DND-41 (cell line): ENCODE measurements at regions not wholly inside any gene's neighbourhood (a gene's known extent, or its start where the extent isn't known, plus 50 kb on each side); places are given as distances from the start of the nearest gene placed in this dataset.

ENCODE experiments used
- ATAC-seq: fragments of 200-7000 bp; cut with Tn5 transposase; 3 replicates; pipeline ENCODE4 v1.9.1; 2021; ENCODE audit warnings: low read depth; ENCODE audit not compliant: insufficient read depth
- DNase-seq: peaks from one replicate; pipeline ENCODE4 v3.0.0-alpha.2; 2020
- H2AFZ ChIP-seq: 2 replicates; pipeline ENCODE4 v1.6.0; 2012; ENCODE audit warnings: low read depth, low read length
- H3K27ac ChIP-seq: 2 replicates; pipeline ENCODE4 v1.5.1; 2012; ENCODE audit warnings: low read length, inconsistent platforms
- H3K27me3 ChIP-seq: fragments of 200-600 bp; sonication (generic); 2 replicates; pipeline ENCODE4 v1.6.0; 2012; ENCODE audit warnings: low read length, mild to moderate bottlenecking, inconsistent platforms; ENCODE audit not compliant: insufficient read depth, poor library complexity
- H3K36me3 ChIP-seq: 2 replicates; pipeline ENCODE4 v1.5.1; 2012; ENCODE audit warnings: low read length, inconsistent platforms; ENCODE audit not compliant: insufficient read depth
- H3K4me1 ChIP-seq: 2 replicates; pipeline ENCODE4 v1.5.1; 2012; ENCODE audit warnings: mild to moderate bottlenecking, low read length; ENCODE audit not compliant: insufficient read depth
- H3K4me2 ChIP-seq: 2 replicates; pipeline ENCODE4 v1.6.0; 2012; ENCODE audit warnings: mild to moderate bottlenecking, moderate library complexity, low read length, inconsistent platforms; ENCODE audit not compliant: insufficient read depth
- H3K4me3 ChIP-seq, 2 experiments: fragments of 200-600 bp in 1 of 2; shearing (Covaris generic) in 1 of 2; 2 replicates each; pipeline ENCODE4 v1.5.1; 2012 to 2016; ENCODE audit warnings: inconsistent platforms in 2 of 2, low read length in 2 of 2, mild to moderate bottlenecking in 2 of 2, low read depth in 1 of 2, moderate library complexity in 1 of 2
- H3K79me2 ChIP-seq: 2 replicates; pipeline ENCODE4 v1.6.0; 2012; ENCODE audit warnings: low read length, inconsistent platforms; ENCODE audit not compliant: insufficient read depth
- H3K9ac ChIP-seq: 2 replicates; pipeline ENCODE4 v1.6.0; 2012; ENCODE audit warnings: low read depth, mild to moderate bottlenecking, inconsistent platforms, low read length, moderate library complexity
- H3K9me3 ChIP-seq: 2 replicates; pipeline ENCODE4 v1.5.1; 2012; ENCODE audit warnings: low read length, moderate library complexity, mild to moderate bottlenecking, inconsistent platforms; ENCODE audit not compliant: insufficient read depth, severe bottlenecking
- H4K20me1 ChIP-seq: 2 replicates; pipeline ENCODE4 v1.6.0; 2012; ENCODE audit warnings: low read length; ENCODE audit not compliant: insufficient read depth
- EZH2 ChIP-seq: IDR thresholded peaks from 3 replicates; pipeline ENCODE4 v1.6.1; 2012; ENCODE audit warnings: borderline replicate concordance, low read depth, mild to moderate bottlenecking, moderate library complexity, low read length, inconsistent platforms; ENCODE audit not compliant: severe bottlenecking
- TF ChIP-seq, protein P1 (sequence below): IDR thresholded peaks from 2 replicates; pipeline ENCODE4 v1.5.1; 2012; ENCODE audit warnings: borderline replicate concordance, low read length, moderate library complexity, mild to moderate bottlenecking; ENCODE audit not compliant: poor library complexity, severe bottlenecking; ENCODE audit errors: extremely low read depth

DNA sequence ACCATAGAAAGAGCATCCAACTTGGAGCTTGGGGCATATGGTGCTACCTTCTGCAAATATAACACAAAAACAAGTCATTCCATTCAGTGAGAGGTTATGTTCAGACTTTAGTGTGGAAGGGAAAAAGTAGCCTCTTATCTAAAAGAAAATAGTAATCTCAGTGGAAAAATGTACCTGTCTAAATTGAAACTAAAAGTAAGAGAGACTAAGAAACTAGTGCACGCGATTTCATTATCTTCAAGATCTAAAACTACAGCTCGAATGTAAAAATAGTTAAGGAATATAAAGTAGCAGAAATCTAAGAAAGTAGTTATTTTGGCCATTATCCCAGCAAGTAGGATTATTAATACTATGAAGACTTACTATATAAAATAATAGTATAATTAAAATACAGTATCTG lies 233.0 kb upstream of the PPP1R3A start:
- no peaks in the 10 kb centered on the region for H4K20me1 ChIP-seq
- H2AFZ ChIP-seq = peak overlapping the region; percentile 42; the same call in 1 of the 2 replicates

DNA sequence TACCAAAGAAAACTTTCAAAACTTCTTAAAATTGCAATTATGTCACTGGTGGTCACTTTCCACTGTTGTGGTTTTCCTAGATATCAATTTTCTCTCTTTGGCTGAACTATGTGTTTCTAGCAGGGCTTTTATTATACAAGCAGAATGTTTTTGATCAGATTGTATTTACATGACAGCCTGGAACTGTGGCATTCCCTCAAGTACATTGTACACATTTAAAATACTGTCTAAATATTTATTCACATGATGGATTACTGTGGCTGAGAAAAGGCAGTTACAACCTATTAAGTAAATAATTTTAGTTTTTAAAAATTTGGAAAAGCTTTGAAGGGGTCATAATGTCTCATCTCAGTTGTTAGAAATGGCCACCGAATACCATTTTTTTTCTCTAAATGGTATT lies 231.9 kb upstream of the PPP1R3A start:
- Histone ChIP-seq H3K9me3 (no peaks in the 10 kb centered on the region), H3K36me3 (no peaks in the 10 kb centered on the region), H4K20me1 (no peaks in the 10 kb centered on the region), H3K4me3 (no peak overlapping the region), H3K27ac (no peak overlapping the region), H3K4me2 (no peak overlapping the region), H3K79me2 (no peaks in the 10 kb centered on the region), H2AFZ (no peak overlapping the region), H3K4me1 (peaks cover 5% of the 10 kb centered on the region; the same call in 1 of the 2 replicates), H3K27me3 (no peaks in the 10 kb centered on the region), H3K9ac (no peak overlapping the region)
- DNase-seq = no peak
- TF ChIP-seq, protein P1, sequence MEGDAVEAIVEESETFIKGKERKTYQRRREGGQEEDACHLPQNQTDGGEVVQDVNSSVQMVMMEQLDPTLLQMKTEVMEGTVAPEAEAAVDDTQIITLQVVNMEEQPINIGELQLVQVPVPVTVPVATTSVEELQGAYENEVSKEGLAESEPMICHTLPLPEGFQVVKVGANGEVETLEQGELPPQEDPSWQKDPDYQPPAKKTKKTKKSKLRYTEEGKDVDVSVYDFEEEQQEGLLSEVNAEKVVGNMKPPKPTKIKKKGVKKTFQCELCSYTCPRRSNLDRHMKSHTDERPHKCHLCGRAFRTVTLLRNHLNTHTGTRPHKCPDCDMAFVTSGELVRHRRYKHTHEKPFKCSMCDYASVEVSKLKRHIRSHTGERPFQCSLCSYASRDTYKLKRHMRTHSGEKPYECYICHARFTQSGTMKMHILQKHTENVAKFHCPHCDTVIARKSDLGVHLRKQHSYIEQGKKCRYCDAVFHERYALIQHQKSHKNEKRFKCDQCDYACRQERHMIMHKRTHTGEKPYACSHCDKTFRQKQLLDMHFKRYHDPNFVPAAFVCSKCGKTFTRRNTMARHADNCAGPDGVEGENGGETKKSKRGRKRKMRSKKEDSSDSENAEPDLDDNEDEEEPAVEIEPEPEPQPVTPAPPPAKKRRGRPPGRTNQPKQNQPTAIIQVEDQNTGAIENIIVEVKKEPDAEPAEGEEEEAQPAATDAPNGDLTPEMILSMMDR = no peak
- TF ChIP-seq EZH2 = no peak
- ATAC-seq = no peak

More for the DNA sequence above, 233.0 kb upstream of the PPP1R3A start:
- no peak for TF ChIP-seq EZH2
- TF ChIP-seq, protein P1 = no peak
- no peaks in the 10 kb centered on the region for H3K27me3 ChIP-seq
- no peaks in the 10 kb centered on the region for H3K9me3 ChIP-seq
- H3K4me3 ChIP-seq = peak overlapping the region in 1 of 2 experiments; percentile 29; a peak in 1 of 4 replicates
- ATAC-seq (no peak), DNase-seq (no peak)
- H3K9ac ChIP-seq = no peak overlapping the region
- H3K27ac ChIP-seq = no peak overlapping the region
- H3K36me3 ChIP-seq = no peaks in the 10 kb centered on the region
- H3K4me1 ChIP-seq = peaks cover 5% of the 10 kb centered on the region; the same call in 1 of the 2 replicates
- H3K79me2 ChIP-seq = no peaks in the 10 kb centered on the region
- H3K4me2 ChIP-seq = peak overlapping the region; percentile 50; the same call in 1 of the 2 replicates

DNA sequence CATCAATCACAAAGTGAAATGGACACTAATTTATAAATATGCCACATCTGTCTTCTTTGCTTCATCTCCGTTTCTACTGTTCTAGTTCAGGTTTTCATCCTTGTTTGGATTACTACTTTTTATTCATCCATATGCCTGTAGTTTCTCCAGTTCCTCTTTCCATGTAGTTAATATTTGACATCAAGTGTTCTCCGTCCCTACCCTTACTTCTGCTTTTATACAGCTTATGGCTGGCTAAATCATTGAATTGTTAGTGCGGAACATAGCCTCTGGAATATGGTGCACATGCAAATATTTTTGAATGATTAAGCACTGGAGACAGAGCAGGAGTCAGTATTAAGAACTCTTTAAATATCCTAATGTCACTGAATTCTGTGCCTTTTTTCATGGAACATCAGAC lies 230.0 kb upstream of the PPP1R3A start:
- H3K27ac ChIP-seq = no peak overlapping the region
- TF ChIP-seq, protein P1 = no peak
- no peak for TF ChIP-seq EZH2
- peaks cover 5% of the 10 kb centered on the region; the same call in 1 of the 2 replicates for H3K4me1 ChIP-seq
- H3K36me3 ChIP-seq = no peaks in the 10 kb centered on the region
- H2AFZ ChIP-seq = no peak overlapping the region
- H3K9me3 ChIP-seq = no peaks in the 10 kb centered on the region
- H4K20me1 ChIP-seq = no peaks in the 10 kb centered on the region
- DNase-seq = no peak
- H3K4me3 ChIP-seq = no peak overlapping the region
- H3K4me2 ChIP-seq = no peak overlapping the region
- no peak for ATAC-seq
- H3K9ac ChIP-seq = no peak overlapping the region
- H3K27me3 ChIP-seq = no peaks in the 10 kb centered on the region
- H3K79me2 ChIP-seq = no peaks in the 10 kb centered on the region

DNA sequence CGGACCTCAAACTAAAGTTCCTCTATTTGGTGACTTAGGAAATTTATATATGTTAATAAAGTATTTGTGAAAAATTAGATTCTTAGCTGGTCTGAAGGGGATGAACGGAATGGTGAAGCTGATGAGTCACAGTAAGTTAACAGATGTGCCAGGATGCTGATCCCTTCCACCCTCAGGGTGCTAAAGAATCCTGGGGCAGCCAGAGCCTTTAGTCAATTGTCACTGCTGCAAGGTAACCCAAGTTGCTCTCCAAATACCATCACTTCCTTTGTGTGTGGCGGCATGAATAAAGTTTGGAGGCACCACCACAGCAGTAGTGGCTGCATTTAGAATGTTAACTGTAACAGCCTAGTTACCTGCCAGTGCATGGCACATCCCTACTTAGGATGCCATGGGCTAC lies 222.6 kb upstream of the PPP1R3A start:
- Histone ChIP-seq H3K4me3 (no peak overlapping the region), H3K79me2 (no peaks in the 10 kb centered on the region), H2AFZ (no peak overlapping the region), H3K9me3 (no peaks in the 10 kb centered on the region), H3K27ac (no peak overlapping the region), H4K20me1 (no peaks in the 10 kb centered on the region), H3K36me3 (no peaks in the 10 kb centered on the region), H3K4me2 (no peak overlapping the region), H3K27me3 (no peaks in the 10 kb centered on the region), H3K4me1 (no peaks in the 10 kb centered on the region), H3K9ac (no peak overlapping the region)
- TF ChIP-seq, protein P1 = no peak
- no peak for TF ChIP-seq EZH2
- ATAC-seq (no peak), DNase-seq (no peak)
